ENCODE measurements at regions not wholly inside any gene's neighbourhood (a gene's known extent, or its start where the extent isn't known, plus 50 kb on each side); places are given as distances from the start of the nearest gene placed in this dataset.
A peak's percentile ranks its signal among the peaks of the same experiment; 100 is the strongest.
"Not testable (repeated sequence)": the region's sequence is repeated elsewhere in the genome, so short reads cannot be mapped to it uniquely, and the experiment has no call there.

GRCh38 chr10:34013235-34013634, 678.8 kb upstream of the NRP1 start:
- no peak for DNase-seq

GRCh38 chr10:34010891-34011290, 676.4 kb upstream of the NRP1 start:
- DNase-seq = no peak

GRCh38 chr10:34010228-34010627, 675.8 kb upstream of the NRP1 start:
- DNase-seq = not testable (repeated sequence)

- DNase-seq = no peak
Measured at GRCh38 chr10:34008656-34009055, 674.2 kb upstream of the NRP1 start.

- DNase-seq = no peak
Measured at GRCh38 chr10:34006471-34006870, 672.0 kb upstream of the NRP1 start.

GRCh38 chr10:34003561-34003960, 669.1 kb upstream of the NRP1 start:
- DNase-seq = no peak

- DNase-seq = no peak
Measured at GRCh38 chr10:34002896-34003295, 668.4 kb upstream of the NRP1 start.

GRCh38 chr10:34001831-34002230, 667.4 kb upstream of the NRP1 start:
- no peak for DNase-seq

- no peak for DNase-seq
Measured at GRCh38 chr10:34001087-34001580, 666.7 kb upstream of the NRP1 start.

- DNase-seq = no peak
Measured at GRCh38 chr10:33993917-33994316, 659.5 kb upstream of the NRP1 start.

- no peak for DNase-seq
Measured at GRCh38 chr10:33991924-33992323, 657.5 kb upstream of the NRP1 start.

- DNase-seq = no peak
Measured at GRCh38 chr10:33986515-33986914, 652.0 kb upstream of the NRP1 start.

GRCh38 chr10:33986016-33986415, 651.5 kb upstream of the NRP1 start:
- no peak for DNase-seq

- DNase-seq = no peak
Measured at GRCh38 chr10:33982995-33983394, 648.5 kb upstream of the NRP1 start.

- DNase-seq = peak in 1 of 14 donors; percentile 3
Measured at GRCh38 chr10:33981301-33981700, 646.8 kb upstream of the NRP1 start.

- no peak for DNase-seq
Measured at GRCh38 chr10:33979195-33979594, 644.7 kb upstream of the NRP1 start.

GRCh38 chr10:33975481-33975880, 641.0 kb upstream of the NRP1 start:
- DNase-seq = no peak

GRCh38 chr10:33974976-33975478, 640.6 kb upstream of the NRP1 start:
- no peak for DNase-seq

- DNase-seq = no peak
Measured at GRCh38 chr10:33968983-33969382, 634.5 kb upstream of the NRP1 start.

GRCh38 chr10:33967606-33968120, 633.2 kb upstream of the NRP1 start:
- DNase-seq = no peak

- DNase-seq = no peak
Measured at GRCh38 chr10:33966946-33967345, 632.5 kb upstream of the NRP1 start.

GRCh38 chr10:33965795-33966581, 631.5 kb upstream of the NRP1 start:
- no peak for DNase-seq

- no peak for DNase-seq
Measured at GRCh38 chr10:33963729-33964128, 629.3 kb upstream of the NRP1 start.

- not testable (repeated sequence) for DNase-seq
Measured at GRCh38 chr10:33956322-33956721, 621.9 kb upstream of the NRP1 start.
